ENCODE measurements at regions not wholly inside any gene's neighbourhood (a gene's known extent, or its start where the extent isn't known, plus 50 kb on each side); places are given as distances from the start of the nearest gene placed in this dataset.

- Histone ChIP-seq H3K4me1 (ENCODE audit: insufficient read depth) (no peaks in the 10 kb centered on the region), H3K27me3 (ENCODE audit: insufficient read depth) (no peaks in the 10 kb centered on the region), H3K4me3 (no peak overlapping the region), H4K20me1 (replicated peaks; ENCODE audit: insufficient read depth) (no peaks in the 10 kb centered on the region), H2AFZ (no peak overlapping the region), H3F3A (replicated peaks; ENCODE audit: low read depth) (no peaks in the 10 kb centered on the region), H3K27ac (ENCODE audit: low read depth) (no peak overlapping the region), H3K9me2 (ENCODE audit: insufficient read depth) (no peaks in the 10 kb centered on the region), H3K79me2 (replicated peaks; ENCODE audit: insufficient read depth) (no peaks in the 10 kb centered on the region), H3K4me2 (no peak overlapping the region), H3K36me3 (ENCODE audit: insufficient read depth) (no peaks in the 10 kb centered on the region)
- Mint-ChIP-seq H3K9me3 (no peaks in the 10 kb centered on the region), H3K4me3 (no peak overlapping the region), H3K4me1 (peaks cover 8% of the 10 kb centered on the region; the same call in 2 of the 3 replicates), H3K36me3 (ENCODE audit: low read depth) (no peaks in the 10 kb centered on the region), H3K27me3 (ENCODE audit: insufficient read depth, low read depth, poor library complexity) (peaks cover 3% of the 10 kb centered on the region), H3K27ac (no peak overlapping the region)
- ATAC-seq, result no peak
- no peak for DNase-seq (ENCODE audit: low spot score)
- TF ChIP-seq ETS1 (IDR thresholded peaks at IDR 0.05), result no peak
- no peak for TF ChIP-seq CTCF (conservative IDR thresholded peaks at IDR 0.05; ENCODE audit: low read depth in 2 of 2)
- TF ChIP-seq EZH2phosphoT487 (IDR thresholded peaks at IDR 0.05; ENCODE audit: unreplicated experiment), result no peak
- TF ChIP-seq ZNF462 (CRISPR knock-in tag; IDR thresholded peaks at IDR 0.05), result no peak
- no peak for TF ChIP-seq POLR2AphosphoS5 (IDR thresholded peaks at IDR 0.05; ENCODE audit: low read depth)
- TF ChIP-seq ZNF331 (CRISPR knock-in tag; IDR thresholded peaks at IDR 0.05; ENCODE audit: low read depth), result no peak
- no peak for TF ChIP-seq CREB1 (CRISPR knock-in tag; IDR thresholded peaks at IDR 0.05; ENCODE audit: low read depth)
- no peak for TF ChIP-seq ZNF114 (CRISPR knock-in tag; IDR thresholded peaks at IDR 0.05)
- TF ChIP-seq REST (IDR thresholded peaks at IDR 0.05; ENCODE audit: unreplicated experiment), result no peak
- TF ChIP-seq NANOG (IDR thresholded peaks at IDR 0.05; ENCODE audit: borderline replicate concordance), result no peak
- no peak for TF ChIP-seq EZH2 (IDR thresholded peaks at IDR 0.05; ENCODE audit: low read depth, unreplicated experiment)
- TF ChIP-seq STAT1 (IDR thresholded peaks at IDR 0.05; ENCODE audit: unreplicated experiment), result no peak
- no peak for TF ChIP-seq JUNB (IDR thresholded peaks at IDR 0.05; ENCODE audit: unreplicated experiment)
Observed at GRCh38 chr3:117656391-117656790, 946.8 kb downstream of the TUSC7 start.

All from GM23338 (cell line).